CD4-positive, alpha-beta memory T cell (primary cell): ENCODE measurements at regions not wholly inside any gene's neighbourhood (a gene's known extent, or its start where the extent isn't known, plus 50 kb on each side); places are given as distances from the start of the nearest gene placed in this dataset.
A peak's percentile ranks its signal among the peaks of the same experiment; 100 is the strongest.

ENCODE experiments used
- CTCF ChIA-PET: fragments of 350-600 bp; sonication (Branson Sonifier 250); formaldehyde crosslinking; loops from one replicate; lab custom pipeline; 2021; ENCODE audit warnings: inconsistent platforms; ENCODE audit not compliant: partially characterized antibody; lab: Charles Lee
- POLR2A ChIA-PET: fragments of 350-600 bp; sonication (Branson Sonifier 250); formaldehyde crosslinking; loops from one replicate; lab custom pipeline; 2021; ENCODE audit not compliant: partially characterized antibody; lab: Charles Lee
- DNase-seq, 5 donors: peaks; one replicate each; pipeline versions ENCODE4 v3.0.0 to v3.0.0-alpha.2; 2020 to 2022; ENCODE audit warnings: mixed read lengths in 1 of 5
- H3K27ac ChIP-seq: one replicate; pipeline ENCODE4 v1.7.0; 2013; ENCODE audit warnings: low read depth, low read length
- H3K27me3 ChIP-seq: 2 replicates; pipeline ENCODE4 v1.7.0; 2013; ENCODE audit warnings: mild to moderate bottlenecking, low read length, moderate library complexity; ENCODE audit not compliant: insufficient read depth
- H3K36me3 ChIP-seq: 2 replicates; pipeline ENCODE4 v1.7.0; 2013; ENCODE audit warnings: mild to moderate bottlenecking, low read length, moderate library complexity; ENCODE audit not compliant: insufficient read depth
- H3K4me1 ChIP-seq: 2 replicates; pipeline ENCODE4 v1.7.0; 2013; ENCODE audit warnings: mild to moderate bottlenecking, low read length, moderate library complexity; ENCODE audit not compliant: insufficient read depth
- H3K4me3 ChIP-seq, 2 donors: one replicate each; pipeline ENCODE4 v1.7.0; 2013; ENCODE audit warnings: low read length in 2 of 2, mild to moderate bottlenecking in 1 of 2
- H3K9me3 ChIP-seq, 2 donors: one replicate each; pipeline ENCODE4 v1.7.0; 2013; ENCODE audit warnings: low read length in 2 of 2, control low read depth in 1 of 2; ENCODE audit not compliant: control insufficient read depth in 1 of 2
- H3K27ac Mint-ChIP-seq, 7 donors: one replicate each; pipeline ENCODE4 v1.8.0; 2020 to 2021; ENCODE audit warnings: mixed read lengths in 7 of 7, mild to moderate bottlenecking in 6 of 7, inconsistent platforms in 3 of 7, moderate library complexity in 3 of 7
- H3K27me3 Mint-ChIP-seq, 2 donors: one replicate each; pipeline ENCODE4 v1.8.0; 2020 to 2021; ENCODE audit warnings: mixed read lengths in 2 of 2
- H3K36me3 Mint-ChIP-seq, 2 donors: one replicate each; pipeline ENCODE4 v1.8.0; 2020 to 2021; ENCODE audit warnings: mixed read lengths in 2 of 2, inconsistent platforms in 1 of 2, mild to moderate bottlenecking in 1 of 2
- H3K4me1 Mint-ChIP-seq, 4 donors: one replicate each; pipeline ENCODE4 v1.8.0; 2020 to 2021; ENCODE audit warnings: mixed read lengths in 4 of 4, mild to moderate bottlenecking in 1 of 4
- H3K4me3 Mint-ChIP-seq, 8 donors: one replicate each; pipeline ENCODE4 v1.8.0; 2020 to 2021; ENCODE audit warnings: mixed read lengths in 8 of 8, mild to moderate bottlenecking in 7 of 8, moderate library complexity in 6 of 8, inconsistent platforms in 3 of 8
- H3K9me3 Mint-ChIP-seq, 8 donors: one replicate each; pipeline ENCODE4 v1.8.0; 2020 to 2021; ENCODE audit warnings: mixed read lengths in 8 of 8, mild to moderate bottlenecking in 5 of 8, inconsistent platforms in 3 of 8, moderate library complexity in 1 of 8
- intact Hi-C: fragments of 100-400 bp; cut with micrococcal nuclease; formaldehyde crosslinking; loops from one replicate; pipeline ENCODE4 v1.15.1; 2023

- peaks cover 0 to 8% of the 10 kb centered on the region in 2 donors for H3K36me3 Mint-ChIP-seq
- Histone ChIP-seq H3K4me1 (peaks cover 19% of the 10 kb centered on the region), H3K27ac (no peak overlapping the region), H3K36me3 (no peaks in the 10 kb centered on the region), H3K27me3 (no peaks in the 10 kb centered on the region), H3K9me3 (no peaks in the 10 kb centered on the region), H3K4me3 (no peak overlapping the region)
- H3K9me3 Mint-ChIP-seq = no peaks in the 10 kb centered on the region
- intact Hi-C loops = no loop called here
- no peaks in the 10 kb centered on the region for H3K27me3 Mint-ChIP-seq
- H3K27ac Mint-ChIP-seq = peak overlapping the region in 4 of 7 donors; percentile 3 to 82 (median 42)
- no peak for DNase-seq
- peak overlapping the region in 7 of 8 donors; percentile 24 to 75 (median 39) for H3K4me3 Mint-ChIP-seq
- ChIA-PET CTCF (no interaction called here), POLR2A (interaction anchor here (0.9 kb wide), 1 partner anchor 14 kb away, joined by 3 read pairs; no protein-coding TSS in a partner anchor)
- peaks cover 27 to 43% (median 34%) of the 10 kb centered on the region in 4 donors for H3K4me1 Mint-ChIP-seq
Measured at GRCh38 chr6:11386323-11386722, 151.2 kb upstream of the TMEM170B start.

- no peak overlapping the region for H3K4me3 Mint-ChIP-seq
- Histone ChIP-seq H3K4me3 (no peak overlapping the region), H3K36me3 (no peaks in the 10 kb centered on the region), H3K9me3 (no peaks in the 10 kb centered on the region), H3K27ac (no peak overlapping the region), H3K27me3 (no peaks in the 10 kb centered on the region), H3K4me1 (peaks cover 35% of the 10 kb centered on the region)
- H3K27me3 Mint-ChIP-seq = no peaks in the 10 kb centered on the region
- peaks cover 8 to 21% of the 10 kb centered on the region in 2 donors for H3K36me3 Mint-ChIP-seq
- intact Hi-C loops = loop anchor here (5.0 kb wide), 1 partner anchor 292 kb away; the partner anchor contains the start of gene SMIM13
- peaks cover 42 to 59% (median 49%) of the 10 kb centered on the region in 4 donors for H3K4me1 Mint-ChIP-seq
- H3K27ac Mint-ChIP-seq = peak overlapping the region in 3 of 7 donors; percentile 58 to 91 (median 63)
- no peaks in the 10 kb centered on the region for H3K9me3 Mint-ChIP-seq
- no peak for DNase-seq
- CTCF ChIA-PET = interaction anchor here (5.1 kb wide), 1 partner anchor 213 kb away, joined by 26 read pairs; no protein-coding TSS in a partner anchor
- POLR2A ChIA-PET = interaction anchor here (0.6 kb wide), 1 partner anchor 165 kb away, joined by 3 read pairs; no protein-coding TSS in a partner anchor
Measured at GRCh38 chr6:11384531-11385309, 152.3 kb upstream of the NEDD9 start.

- H3K36me3 Mint-ChIP-seq = peaks cover 20 to 31% of the 10 kb centered on the region in 2 donors
- DNase-seq = peak; percentile 81 to 92 (median 88)
- intact Hi-C loops = loop anchor here (1.0 to 5.0 kb wide), 8 partner anchors 15 to 290 kb away; partner anchors contain the start of genes NEDD9, SMIM13 and TMEM170B
- peaks cover 0 to 2% (median 0%) of the 10 kb centered on the region in 8 donors for H3K9me3 Mint-ChIP-seq
- H3K27me3 Mint-ChIP-seq = no peaks in the 10 kb centered on the region
- H3K4me1 Mint-ChIP-seq = peaks cover 49 to 75% (median 58%) of the 10 kb centered on the region in 4 donors
- H3K4me1 ChIP-seq = peaks cover 49% of the 10 kb centered on the region
- no peaks in the 10 kb centered on the region for H3K27me3 ChIP-seq
- H3K4me3 ChIP-seq = peak overlapping the region; percentile 66 to 82
- peak overlapping the region; percentile 73 for H3K27ac ChIP-seq
- peak overlapping the region; percentile 87 to 96 (median 94) for H3K4me3 Mint-ChIP-seq
- ChIA-PET CTCF (interaction anchor here (0.7 to 5.1 kb wide), 15 partner anchors 15 to 289 kb away, joined by 3 to 26 read pairs (median 5); partner anchors contain the start of genes NEDD9 and SMIM13), POLR2A (interaction anchor here (0.5 to 4.8 kb wide), 32 partner anchors 9 to 289 kb away, joined by 3 to 42 read pairs (median 5); partner anchors contain the start of genes NEDD9 and TMEM170B)
- H3K9me3 ChIP-seq = no peaks in the 10 kb centered on the region
- H3K36me3 ChIP-seq = no peaks in the 10 kb centered on the region
- peak overlapping the region; percentile 91 to 98 (median 96) for H3K27ac Mint-ChIP-seq
Measured at GRCh38 chr6:11381801-11382513, 149.5 kb upstream of the NEDD9 start.

- H3K4me1 Mint-ChIP-seq = peaks cover 45 to 72% (median 55%) of the 10 kb centered on the region in 4 donors
- peak overlapping the region; percentile 73 for H3K27ac ChIP-seq
- CTCF ChIA-PET = interaction anchor here (0.9 to 5.1 kb wide), 11 partner anchors 13 to 209 kb away, joined by 3 to 26 read pairs (median 5); partner anchors contain the start of gene NEDD9
- no peaks in the 10 kb centered on the region for H3K36me3 ChIP-seq
- intact Hi-C loops = loop anchor here (5.0 kb wide), 1 partner anchor 289 kb away; the partner anchor contains the start of gene SMIM13
- peak overlapping the region; percentile 91 to 98 (median 96) for H3K27ac Mint-ChIP-seq
- no peaks in the 10 kb centered on the region for H3K9me3 ChIP-seq
- peak overlapping the region; percentile 66 to 82 for H3K4me3 ChIP-seq
- H3K4me1 ChIP-seq = peaks cover 51% of the 10 kb centered on the region
- POLR2A ChIA-PET = interaction anchor here (0.6 to 4.8 kb wide), 22 partner anchors 14 to 288 kb away, joined by 3 to 42 read pairs (median 6); partner anchors contain the start of genes NEDD9 and TMEM170B
- no peaks in the 10 kb centered on the region for H3K27me3 ChIP-seq
- no peak for DNase-seq
- H3K36me3 Mint-ChIP-seq = peaks cover 23 to 36% of the 10 kb centered on the region in 2 donors
- no peaks in the 10 kb centered on the region for H3K27me3 Mint-ChIP-seq
- H3K4me3 Mint-ChIP-seq = peak overlapping the region; percentile 87 to 96 (median 94)
- peaks cover 0 to 2% (median 0%) of the 10 kb centered on the region in 8 donors for H3K9me3 Mint-ChIP-seq
Measured at GRCh38 chr6:11380969-11381744, 148.7 kb upstream of the NEDD9 start.

GRCh38 chr6:11380549-11380948, 148.1 kb upstream of the NEDD9 start:
- Histone ChIP-seq H3K4me3 (peak overlapping the region in 1 of 2 donors; percentile 66), H3K4me1 (peaks cover 54% of the 10 kb centered on the region), H3K9me3 (no peaks in the 10 kb centered on the region), H3K27me3 (no peaks in the 10 kb centered on the region), H3K36me3 (no peaks in the 10 kb centered on the region), H3K27ac (no peak overlapping the region)
- H3K27ac Mint-ChIP-seq = peak overlapping the region; percentile 76 to 96 (median 94)
- CTCF ChIA-PET = interaction anchor here (0.9 to 5.1 kb wide), 6 partner anchors 13 to 209 kb away, joined by 3 to 26 read pairs (median 4); partner anchors contain the start of gene NEDD9
- peak overlapping the region; percentile 60 to 96 (median 92) for H3K4me3 Mint-ChIP-seq
- H3K27me3 Mint-ChIP-seq = no peaks in the 10 kb centered on the region
- no peak for DNase-seq
- intact Hi-C loops = loop anchor here (5.0 kb wide), 1 partner anchor 288 kb away; the partner anchor contains the start of gene SMIM13
- H3K9me3 Mint-ChIP-seq = peaks cover 0 to 2% (median 0%) of the 10 kb centered on the region in 8 donors
- POLR2A ChIA-PET = interaction anchor here (0.8 to 4.8 kb wide), 8 partner anchors 13 to 181 kb away, joined by 3 to 42 read pairs (median 17); partner anchors contain the start of gene NEDD9
- H3K36me3 Mint-ChIP-seq = peaks cover 29 to 39% of the 10 kb centered on the region in 2 donors
- H3K4me1 Mint-ChIP-seq = peaks cover 47 to 73% (median 56%) of the 10 kb centered on the region in 4 donors

- peaks cover 61% of the 10 kb centered on the region for H3K4me1 ChIP-seq
- H3K27me3 ChIP-seq = no peaks in the 10 kb centered on the region
- Mint-ChIP-seq H3K27me3 (no peaks in the 10 kb centered on the region), H3K27ac (peak overlapping the region in 6 of 7 donors; percentile 6 to 91 (median 74)), H3K9me3 (peaks cover 0 to 2% (median 0%) of the 10 kb centered on the region in 8 donors), H3K36me3 (peaks cover 36 to 46% of the 10 kb centered on the region in 2 donors), H3K4me1 (peaks cover 51 to 75% (median 61%) of the 10 kb centered on the region in 4 donors), H3K4me3 (peak overlapping the region in 7 of 8 donors; percentile 15 to 96 (median 87))
- no peak for DNase-seq
- no peak overlapping the region for H3K4me3 ChIP-seq
- no peaks in the 10 kb centered on the region for H3K36me3 ChIP-seq
- no peaks in the 10 kb centered on the region for H3K9me3 ChIP-seq
- ChIA-PET POLR2A (interaction anchor here (0.6 to 4.8 kb wide), 5 partner anchors 12 to 155 kb away, joined by 3 to 42 read pairs (median 17); partner anchors contain the start of gene NEDD9), CTCF (interaction anchor here (0.9 to 5.1 kb wide), 4 partner anchors 12 to 208 kb away, joined by 4 to 26 read pairs (median 12); no protein-coding TSS in a partner anchor)
- intact Hi-C loops = loop anchor here (5.0 kb wide), 1 partner anchor 288 kb away; the partner anchor contains the start of gene SMIM13
- H3K27ac ChIP-seq = no peak overlapping the region
Measured at GRCh38 chr6:11379805-11380204, 147.3 kb upstream of the NEDD9 start.
